HepG2 (cell line): ENCODE measurements at regions not wholly inside any gene's neighbourhood (a gene's known extent, or its start where the extent isn't known, plus 50 kb on each side); places are given as distances from the start of the nearest gene placed in this dataset.

Experiments used
- ATAC-seq: fragments of 200-7000 bp; cut with Tn5 transposase; 3 replicates; pipeline ENCODE4 v1.9.1; 2020; ENCODE audit warnings: mild to moderate bottlenecking, moderate library complexity
- BruUV-seq: library from RNA; stranded (reverse); fragments of 400-500 nt; replicated peaks from 2 replicates; lab custom pipeline; 2021; lab: Mats Ljungman, UMichigan
- CTCF ChIA-PET: fragments of 300-600 bp; formaldehyde crosslinking; extraction: SDS; loops from one replicate; lab custom pipeline; 2021; ENCODE audit warnings: low total read pairs, inconsistent platforms, low intra/inter-chr PET ratio; lab: Yijun Ruan, JAX
- POLR2A ChIA-PET: fragments of 350-600 bp; sonication (Branson Sonifier 250); formaldehyde crosslinking; loops from one replicate; lab custom pipeline; 2020; ENCODE audit warnings: antibody characterized with exemption, inconsistent platforms; lab: Yijun Ruan, JAX
- DNase-seq: peaks from one replicate; pipeline ENCODE4 v3.0.0-alpha.2; 2015; ENCODE audit warnings: low spot score
- FAIRE-seq: peaks from 3 replicates; lab custom pipeline; 2011; peaks lifted over from hg19 to GRCh38; lab: Jason Lieb, UNC
- H2AFZ ChIP-seq: one replicate; pipeline ENCODE4 v1.6.1; 2011; ENCODE audit warnings: low read length, inconsistent platforms
- H3K27ac ChIP-seq: fragments of 300-600 bp; 3 replicates; pipeline ENCODE4 v1.8.0; 2011; ENCODE audit warnings: mixed run types, mild to moderate bottlenecking, mixed read lengths, low read length, inconsistent platforms; ENCODE audit not compliant: insufficient read depth; ENCODE audit errors: extremely low read length
- H3K27me3 ChIP-seq, 2 experiments: fragments of 200-600 bp in 1 of 2; 2 replicates in 1 of 2; 3 replicates in 1 of 2; pipeline versions ENCODE4 v1.6.0 to v1.8.0; 2011; ENCODE audit warnings: low read length in 2 of 2, mild to moderate bottlenecking in 2 of 2, moderate library complexity in 2 of 2, inconsistent platforms in 1 of 2; ENCODE audit not compliant: insufficient read depth in 2 of 2, control insufficient read depth in 1 of 2
- H3K36me3 ChIP-seq, 2 experiments: fragments of 200-600 bp in 1 of 2; replicated peaks in 1 of 2; 2 replicates in 1 of 2; 3 replicates in 1 of 2; pipeline versions ENCODE4 v1.5.1 to v1.8.0; 2011; ENCODE audit warnings: low read length in 2 of 2, inconsistent platforms in 1 of 2; ENCODE audit not compliant: insufficient read depth in 2 of 2, control insufficient read depth in 1 of 2
- H3K4me1 ChIP-seq: 2 replicates; pipeline ENCODE4 v1.5.1; 2012; ENCODE audit warnings: low read length, inconsistent platforms; ENCODE audit not compliant: insufficient read depth
- H3K4me2 ChIP-seq: 2 replicates; pipeline ENCODE4 v1.6.0; 2011; ENCODE audit warnings: low read depth, low read length, inconsistent platforms
- H3K4me3 ChIP-seq, 3 experiments: fragments of 200-600 bp in 1 of 3; sonication (generic), shearing (Covaris generic) in 1 of 3; replicated peaks in 1 of 3; 2 replicates each; pipeline ENCODE4 v1.5.1; 2011 to 2016; ENCODE audit warnings: low read length in 3 of 3, inconsistent platforms in 2 of 3, low read depth in 2 of 3, mild to moderate bottlenecking in 2 of 3, control low read depth in 1 of 3, mixed read lengths in 1 of 3; ENCODE audit not compliant: insufficient read depth in 1 of 3
- H3K79me2 ChIP-seq: one replicate; pipeline ENCODE4 v1.6.1; 2011; ENCODE audit warnings: low read length, inconsistent platforms; ENCODE audit not compliant: insufficient read depth
- H3K9ac ChIP-seq: 2 replicates; pipeline ENCODE4 v1.6.0; 2011; ENCODE audit warnings: mild to moderate bottlenecking, low read depth, low read length, inconsistent platforms; ENCODE audit not compliant: insufficient read depth
- H3K9me3 ChIP-seq: 2 replicates; pipeline ENCODE4 v1.5.1; 2012; ENCODE audit warnings: mild to moderate bottlenecking, low read length
- H4K20me1 ChIP-seq: 2 replicates; pipeline ENCODE4 v1.6.0; 2011; ENCODE audit warnings: inconsistent platforms, mild to moderate bottlenecking, low read length, moderate library complexity; ENCODE audit not compliant: insufficient read depth
- ATF4 ChIP-seq, 2 experiments: fragments of 450-650 bp in 1 of 2; sonication (generic) in 1 of 2; formaldehyde crosslinking; IDR thresholded peaks; 2 replicates each; pipeline versions ENCODE4 v1.5.0 to v1.8.0; 2020 to 2022; ENCODE audit warnings: mild to moderate bottlenecking in 1 of 2, missing genetic modification reagents in 1 of 2
- ATF7 ChIP-seq, 2 experiments: fragments of 450-650 bp in 1 of 2; sonication (generic) in 1 of 2; formaldehyde crosslinking in 1 of 2; IDR thresholded peaks; 2 replicates each; pipeline versions ENCODE4 v1.4.0 to v1.6.1; 2016 to 2020; ENCODE audit warnings: antibody characterized with exemption in 1 of 2, mild to moderate bottlenecking in 1 of 2, missing genetic modification reagents in 1 of 2
- CEBPB ChIP-seq: IDR thresholded peaks from 2 replicates; pipeline ENCODE4 v1.6.1; 2011; ENCODE audit warnings: low read depth, low read length, improper control_type of control experiment, borderline replicate concordance
- SIX4 ChIP-seq: sonication (generic); formaldehyde crosslinking; IDR thresholded peaks from 2 replicates; pipeline ENCODE4 v1.4.0; 2020; ENCODE audit warnings: missing genetic modification reagents
- SMARCC2 ChIP-seq: fragments of 450-650 bp; IDR thresholded peaks from 2 replicates; pipeline ENCODE4 v1.6.1; 2017; ENCODE audit warnings: antibody characterized with exemption, mild to moderate bottlenecking
- XBP1 ChIP-seq: sonication (generic); formaldehyde crosslinking; IDR thresholded peaks from 2 replicates; pipeline ENCODE4 v1.5.0; 2020; ENCODE audit warnings: missing genetic modification reagents
- ZNF264 ChIP-seq: sonication (generic); formaldehyde crosslinking; IDR thresholded peaks from 2 replicates; pipeline ENCODE4 v1.4.0; 2020; ENCODE audit warnings: missing genetic modification reagents
- WGBS: methylation state at CpG from one replicate; pipeline ENCODE4 v1.1.6; 2017; ENCODE audit warnings: low lambda C conversion rate; 5-methylcytosine and 5-hydroxymethylcytosine counted together
- in situ Hi-C: cut with HindIII; loops from 2 replicates; pipeline ENCODE4 v1.10.0; 2017; ENCODE audit warnings: low pct_unique_long_range_greater_than_20kb; ENCODE audit not compliant: extremely low pct_ligation_motif_present
- intact Hi-C: fragments of 100-400 bp; cut with micrococcal nuclease; formaldehyde crosslinking; loops from one replicate; pipeline ENCODE4 v1.10.0; 2022; ENCODE audit not compliant: unreplicated experiment

- TF ChIP-seq SMARCC2 (no peak), ZNF264 (no peak), XBP1 (CRISPR knock-in tag) (no peak)
Measured at GRCh38 chr7:155188357-155188756, 109.3 kb upstream of the INSIG1 start (continued).

GRCh38 chr7:155188821-155189581 is 108.7 kb upstream of the INSIG1 start:
- H3K4me3 ChIP-seq = no peak overlapping the region
- H3K9ac ChIP-seq = no peak overlapping the region
- ChIA-PET CTCF (no interaction called here), POLR2A (no interaction called here)
- H3K4me1 ChIP-seq = no peaks in the 10 kb centered on the region
- BruUV-seq = no TSS peak
- H3K79me2 ChIP-seq = no peaks in the 10 kb centered on the region
- TF ChIP-seq ATF7 (IDR thresholded peaks at IDR 0.05) (peak; percentile 24; the same call in 1 of the 2 replicates), ATF7 (CRISPR knock-in tag; IDR thresholded peaks at IDR 0.05) (no peak), ATF4 (CRISPR knock-in tag; IDR thresholded peaks at IDR 0.05) (0 out of 4 replicates have a peak, but pooled peaks of 1 of the 2 experiments have one; percentile 23), SIX4 (CRISPR knock-in tag) (no peak), CEBPB (peak; percentile 81)
- ATAC-seq (no peak), DNase-seq (no peak), FAIRE-seq (no peak)
- intact Hi-C loops = no loop called here
- in situ Hi-C loops = no loop called here
- WGBS = 19% methylated on average over 10 of the region's 13 CpGs
- H3K36me3 ChIP-seq = no peaks in the 10 kb centered on the region
- H3K27me3 ChIP-seq = peaks cover 2 to 36% of the 10 kb centered on the region in 2 experiments; a peak in 3 of 5 replicates
- H4K20me1 ChIP-seq = no peaks in the 10 kb centered on the region
- peaks cover 33% of the 10 kb centered on the region for H3K9me3 ChIP-seq
- no peak overlapping the region for H2AFZ ChIP-seq
- H3K4me2 ChIP-seq = no peak overlapping the region
- H3K27ac ChIP-seq = no peak overlapping the region
